Parathyroid adenoma (tissue), 2 donors: ENCODE measurements at regions not wholly inside any gene's neighbourhood (a gene's known extent, or its start where the extent isn't known, plus 50 kb on each side); places are given as distances from the start of the nearest gene placed in this dataset.
"Not testable (repeated sequence)": the region's sequence is repeated elsewhere in the genome, so short reads cannot be mapped to it uniquely, and the experiment has no call there.

Experiments used
- H2AFZ ChIP-seq: fragments of 300-600 bp; sonication (generic); one replicate; pipeline ENCODE4 v1.7.0; 2017; ENCODE audit warnings: antibody characterized with exemption, mild to moderate bottlenecking
- H3K27ac ChIP-seq: fragments of 300-600 bp; sonication (generic); one replicate; pipeline ENCODE4 v1.7.0; 2017
- H3K27me3 ChIP-seq: fragments of 300-600 bp; sonication (generic); one replicate; pipeline ENCODE4 v1.7.0; 2017; ENCODE audit warnings: low read length; ENCODE audit not compliant: control insufficient read depth, insufficient read depth
- H3K36me3 ChIP-seq: fragments of 300-600 bp; sonication (generic); one replicate; pipeline ENCODE4 v1.7.0; 2017; ENCODE audit warnings: low read length; ENCODE audit not compliant: control insufficient read depth, insufficient read depth
- H3K4me1 ChIP-seq: fragments of 300-600 bp; sonication (generic); one replicate; pipeline ENCODE4 v1.7.0; 2017; ENCODE audit warnings: control low read depth
- H3K4me2 ChIP-seq: fragments of 300-600 bp; sonication (generic); one replicate; pipeline ENCODE4 v1.7.0; 2017; ENCODE audit warnings: low read length
- H3K4me3 ChIP-seq: fragments of 300-600 bp; sonication (generic); one replicate; pipeline ENCODE4 v1.7.0; 2017; ENCODE audit warnings: low read depth, low read length
- H3K79me2 ChIP-seq: fragments of 300-600 bp; sonication (generic); one replicate; pipeline ENCODE4 v1.7.0; 2017; ENCODE audit warnings: control low read depth
- H3K9ac ChIP-seq: fragments of 300-600 bp; sonication (generic); one replicate; pipeline ENCODE4 v1.7.0; 2017; ENCODE audit warnings: mild to moderate bottlenecking
- H3K9me3 ChIP-seq: fragments of 300-600 bp; sonication (generic); one replicate; pipeline ENCODE4 v1.7.0; 2017; ENCODE audit warnings: low read length; ENCODE audit not compliant: control insufficient read depth
- TF ChIP-seq, protein P1 (sequence below): fragments of 300-600 bp; sonication (generic); IDR thresholded peaks from one replicate; pipeline ENCODE4 v1.7.0; 2017; ENCODE audit warnings: antibody characterized with exemption, mild to moderate bottlenecking
- donor health status: primary hyperparathyroidism.

DNA sequence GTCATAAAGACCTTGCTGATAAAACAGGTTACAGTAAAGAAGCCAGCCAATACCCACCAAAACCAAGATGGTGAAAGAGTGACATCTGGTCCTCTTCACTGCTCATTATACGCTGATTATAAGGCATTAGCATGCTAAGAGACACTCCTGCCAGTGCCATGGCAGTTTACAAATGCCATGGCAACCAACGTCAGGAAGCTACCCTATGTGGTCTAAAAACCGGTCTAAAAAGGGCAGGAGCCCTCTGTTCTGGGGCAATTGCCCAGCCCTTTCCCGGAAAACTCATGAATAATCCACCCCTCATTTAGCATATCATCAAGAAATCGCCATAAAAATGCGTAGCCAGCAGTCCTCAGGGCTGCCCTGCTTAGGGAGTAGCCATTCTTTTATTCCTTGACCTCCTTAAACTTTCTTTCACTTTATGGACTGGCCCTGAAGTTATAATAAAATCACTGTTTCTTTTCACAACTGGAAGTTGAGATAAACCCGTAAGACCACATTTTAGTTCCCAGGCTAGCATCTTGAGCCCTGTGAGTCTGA, 260.5 kb upstream of the FAT1 start:
- Histone ChIP-seq H3K27me3 (no peaks in the 10 kb centered on the region), H3K36me3 (no peaks in the 10 kb centered on the region), H3K9me3 (no peaks in the 10 kb centered on the region), H3K4me1 (no peaks in the 10 kb centered on the region), H2AFZ (no peak overlapping the region), H3K27ac (no peak overlapping the region), H3K4me3 (no peak overlapping the region), H3K4me2 (no peak overlapping the region), H3K79me2 (no peaks in the 10 kb centered on the region), H3K9ac (no peak overlapping the region)
- TF ChIP-seq, protein P1, sequence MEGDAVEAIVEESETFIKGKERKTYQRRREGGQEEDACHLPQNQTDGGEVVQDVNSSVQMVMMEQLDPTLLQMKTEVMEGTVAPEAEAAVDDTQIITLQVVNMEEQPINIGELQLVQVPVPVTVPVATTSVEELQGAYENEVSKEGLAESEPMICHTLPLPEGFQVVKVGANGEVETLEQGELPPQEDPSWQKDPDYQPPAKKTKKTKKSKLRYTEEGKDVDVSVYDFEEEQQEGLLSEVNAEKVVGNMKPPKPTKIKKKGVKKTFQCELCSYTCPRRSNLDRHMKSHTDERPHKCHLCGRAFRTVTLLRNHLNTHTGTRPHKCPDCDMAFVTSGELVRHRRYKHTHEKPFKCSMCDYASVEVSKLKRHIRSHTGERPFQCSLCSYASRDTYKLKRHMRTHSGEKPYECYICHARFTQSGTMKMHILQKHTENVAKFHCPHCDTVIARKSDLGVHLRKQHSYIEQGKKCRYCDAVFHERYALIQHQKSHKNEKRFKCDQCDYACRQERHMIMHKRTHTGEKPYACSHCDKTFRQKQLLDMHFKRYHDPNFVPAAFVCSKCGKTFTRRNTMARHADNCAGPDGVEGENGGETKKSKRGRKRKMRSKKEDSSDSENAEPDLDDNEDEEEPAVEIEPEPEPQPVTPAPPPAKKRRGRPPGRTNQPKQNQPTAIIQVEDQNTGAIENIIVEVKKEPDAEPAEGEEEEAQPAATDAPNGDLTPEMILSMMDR = no peak

DNA sequence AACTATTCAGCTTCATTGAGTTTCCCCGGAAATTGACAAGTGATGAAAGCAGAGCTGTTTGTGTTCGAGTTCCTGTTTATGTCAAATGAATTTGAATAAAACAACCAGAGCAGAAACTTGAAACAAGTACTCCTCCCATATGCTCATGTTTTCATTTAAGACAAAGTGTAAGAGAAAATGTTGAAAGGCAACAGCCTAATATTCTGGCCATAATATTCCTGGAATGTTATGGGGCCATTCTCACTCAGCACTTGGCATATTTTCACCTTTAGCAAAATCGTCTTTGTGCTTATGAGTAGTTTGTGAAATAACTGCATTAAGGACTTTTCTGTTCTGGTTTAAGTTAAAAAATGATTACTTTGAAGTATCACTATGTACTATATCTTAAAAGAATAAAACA, 276.0 kb upstream of the FAT1 start:
- Histone ChIP-seq H3K36me3 (no peaks in the 10 kb centered on the region), H3K27me3 (no peaks in the 10 kb centered on the region), H2AFZ (no peak overlapping the region), H3K79me2 (no peaks in the 10 kb centered on the region), H3K27ac (no peak overlapping the region), H3K4me2 (no peak overlapping the region), H3K4me3 (no peak overlapping the region), H3K9ac (no peak overlapping the region), H3K9me3 (no peaks in the 10 kb centered on the region), H3K4me1 (no peaks in the 10 kb centered on the region)
- TF ChIP-seq, protein P1 = no peak

GRCh38 chr4:187000281-187000680, 276.6 kb upstream of the FAT1 start:
- Histone ChIP-seq H3K27me3 (no peaks in the 10 kb centered on the region), H3K4me2 (no peak overlapping the region), H3K27ac (no peak overlapping the region), H3K9me3 (no peaks in the 10 kb centered on the region), H3K4me1 (no peaks in the 10 kb centered on the region), H3K36me3 (no peaks in the 10 kb centered on the region), H3K4me3 (no peak overlapping the region), H3K9ac (no peak overlapping the region), H2AFZ (no peak overlapping the region), H3K79me2 (no peaks in the 10 kb centered on the region)
- TF ChIP-seq, protein P1 = no peak

DNA sequence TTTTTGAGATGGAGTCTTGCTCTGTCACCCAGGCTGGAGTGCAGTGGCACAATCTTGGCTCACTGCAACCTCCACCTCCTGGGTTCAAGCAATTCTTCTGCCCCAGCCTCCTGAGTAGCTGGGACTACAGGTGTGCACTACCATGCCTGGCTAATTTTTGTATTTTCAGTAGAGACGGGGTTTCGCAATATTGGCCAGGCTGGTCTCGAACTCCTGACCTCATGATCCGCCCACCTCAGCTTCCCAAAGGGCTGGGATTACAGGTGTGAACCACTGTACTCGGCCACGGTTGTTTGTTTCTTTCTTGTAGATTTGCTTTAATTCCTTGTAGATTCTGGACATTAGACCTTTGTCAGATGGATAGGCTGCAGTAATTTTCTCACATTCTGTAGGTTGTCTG, 278.5 kb upstream of the FAT1 start:
- H3K79me2 ChIP-seq, H3K9ac ChIP-seq, H3K27me3 ChIP-seq, H3K4me2 ChIP-seq, H3K4me1 ChIP-seq, H3K27ac ChIP-seq, H2AFZ ChIP-seq, H3K36me3 ChIP-seq, H3K9me3 ChIP-seq, H3K4me3 ChIP-seq: not testable (repeated sequence)

- no peaks in the 10 kb centered on the region for H3K36me3 ChIP-seq
- no peaks in the 10 kb centered on the region for H3K27me3 ChIP-seq
- no peaks in the 10 kb centered on the region for H3K4me1 ChIP-seq
- H2AFZ ChIP-seq = no peak overlapping the region
- TF ChIP-seq, protein P1 = no peak
- no peak overlapping the region for H3K9ac ChIP-seq
- H3K9me3 ChIP-seq = no peaks in the 10 kb centered on the region
- H3K4me3 ChIP-seq = no peak overlapping the region
- H3K4me2 ChIP-seq = no peak overlapping the region
- no peak overlapping the region for H3K27ac ChIP-seq
- no peaks in the 10 kb centered on the region for H3K79me2 ChIP-seq
Observed at GRCh38 chr4:187004628-187005027, 281.0 kb upstream of the FAT1 start.
